ENCODE measurements at regions not wholly inside any gene's neighbourhood (a gene's known extent, or its start where the extent isn't known, plus 50 kb on each side); places are given as distances from the start of the nearest gene placed in this dataset.
A peak's percentile ranks its signal among the peaks of the same experiment; 100 is the strongest.

- TF ChIP-seq EP300 (IDR thresholded peaks at IDR 0.05; ENCODE audit: low read depth) (no peak), CTCF (IDR thresholded peaks at IDR 0.05) (no peak), POLR2AphosphoS5 (IDR thresholded peaks at IDR 0.05) (no peak), POLR2A (IDR thresholded peaks at IDR 0.05) (no peak)
- DNase-seq, result no peak
- Histone ChIP-seq H3K4me3 (no peak overlapping the region), H3K27me3 (peaks cover 7% of the 10 kb centered on the region), H3K27ac (no peak overlapping the region), H3K4me1 (no peaks in the 10 kb centered on the region), H3K9me3 (no peaks in the 10 kb centered on the region), H3K36me3 (no peaks in the 10 kb centered on the region)
- WGBS, 2 donors (ENCODE audit: low coverage in 1 of 2), result 0% methylated on average over 1 of the region's 1 CpG
- in situ Hi-C loops (cut with MboI; ENCODE audit: low pct_ligation_motif_present in 1 of 4, low pct_unique_long_range_greater_than_20kb in 1 of 4, low sequenced_read_pairs in 3 of 4) (no loop called here), intact Hi-C loops (cut with DNase I; ENCODE audit: low total_unique reads) (no loop called here)
These were observed 150.9 kb downstream of the RPLP1 start for GRCh38 chr15:69603369-69604071.

GRCh38 chr15:69604072-69604411, 151.4 kb downstream of the RPLP1 start:
- H3K4me3 ChIP-seq, result no peak overlapping the region
- no peaks in the 10 kb centered on the region for H3K9me3 ChIP-seq
- WGBS, 2 donors (ENCODE audit: low coverage in 1 of 2), result 0 to 31% methylated on average over 1 to 4 of the region's 4 CpGs
- no peak overlapping the region for H3K27ac ChIP-seq
- H3K27me3 ChIP-seq, result peaks cover 4% of the 10 kb centered on the region
- H3K4me1 ChIP-seq, result no peaks in the 10 kb centered on the region
- TF ChIP-seq CTCF (IDR thresholded peaks at IDR 0.05) (peak in 3 of 5 experiments; percentile 25 to 50 (median 43)), POLR2A (IDR thresholded peaks at IDR 0.05) (no peak), POLR2AphosphoS5 (IDR thresholded peaks at IDR 0.05) (no peak), EP300 (IDR thresholded peaks at IDR 0.05; ENCODE audit: low read depth) (no peak)
- DNase-seq, result peak; percentile 44
- in situ Hi-C loops (cut with MboI; ENCODE audit: low pct_ligation_motif_present in 1 of 4, low pct_unique_long_range_greater_than_20kb in 1 of 4, low sequenced_read_pairs in 3 of 4), result no loop called here
- intact Hi-C loops (cut with DNase I; ENCODE audit: low total_unique reads), result no loop called here
- no peaks in the 10 kb centered on the region for H3K36me3 ChIP-seq

GRCh38 chr15:69606144-69606543, 153.5 kb downstream of the RPLP1 start:
- in situ Hi-C loops (cut with MboI; ENCODE audit: low pct_ligation_motif_present in 1 of 4, low pct_unique_long_range_greater_than_20kb in 1 of 4, low sequenced_read_pairs in 3 of 4), result no loop called here

GRCh38 chr15:69606921-69607500, 154.4 kb downstream of the RPLP1 start:
- H3K9me3 ChIP-seq, result no peaks in the 10 kb centered on the region
- no peak overlapping the region for H3K4me3 ChIP-seq
- WGBS, 2 donors (ENCODE audit: low coverage in 1 of 2), result 80% methylated on average over 11 of the region's 11 CpGs; no CpG with 5 or more reads in 1 of the 2 donors
- in situ Hi-C loops (cut with MboI; ENCODE audit: low pct_ligation_motif_present in 1 of 4, low pct_unique_long_range_greater_than_20kb in 1 of 4, low sequenced_read_pairs in 3 of 4), result no loop called here
- no peak for TF ChIP-seq POLR2A (IDR thresholded peaks at IDR 0.05)
- intact Hi-C loops (cut with DNase I; ENCODE audit: low total_unique reads), result no loop called here
- no peaks in the 10 kb centered on the region for H3K27me3 ChIP-seq
- no peaks in the 10 kb centered on the region for H3K36me3 ChIP-seq
- H3K4me1 ChIP-seq, result no peaks in the 10 kb centered on the region
- no peak for DNase-seq
- no peak overlapping the region for H3K27ac ChIP-seq

More at GRCh38 chr15:69606144-69606543, 153.5 kb downstream of the RPLP1 start:
- H3K27me3 ChIP-seq, result no peaks in the 10 kb centered on the region
- WGBS, 2 donors (ENCODE audit: low coverage in 1 of 2), result 67 to 69% methylated on average over 4 to 5 of the region's 5 CpGs
- intact Hi-C loops (cut with DNase I; ENCODE audit: low total_unique reads), result no loop called here
- DNase-seq, result no peak
- TF ChIP-seq POLR2A (IDR thresholded peaks at IDR 0.05) (no peak), CTCF (IDR thresholded peaks at IDR 0.05) (no peak), EP300 (IDR thresholded peaks at IDR 0.05; ENCODE audit: low read depth) (no peak), POLR2AphosphoS5 (IDR thresholded peaks at IDR 0.05) (no peak)
- no peak overlapping the region for H3K27ac ChIP-seq
- H3K4me1 ChIP-seq, result no peaks in the 10 kb centered on the region
- no peaks in the 10 kb centered on the region for H3K9me3 ChIP-seq
- no peak overlapping the region for H3K4me3 ChIP-seq
- no peaks in the 10 kb centered on the region for H3K36me3 ChIP-seq
